ENCODE measurements at regions not wholly inside any gene's neighbourhood (a gene's known extent, or its start where the extent isn't known, plus 50 kb on each side); places are given as distances from the start of the nearest gene placed in this dataset.

DNA sequence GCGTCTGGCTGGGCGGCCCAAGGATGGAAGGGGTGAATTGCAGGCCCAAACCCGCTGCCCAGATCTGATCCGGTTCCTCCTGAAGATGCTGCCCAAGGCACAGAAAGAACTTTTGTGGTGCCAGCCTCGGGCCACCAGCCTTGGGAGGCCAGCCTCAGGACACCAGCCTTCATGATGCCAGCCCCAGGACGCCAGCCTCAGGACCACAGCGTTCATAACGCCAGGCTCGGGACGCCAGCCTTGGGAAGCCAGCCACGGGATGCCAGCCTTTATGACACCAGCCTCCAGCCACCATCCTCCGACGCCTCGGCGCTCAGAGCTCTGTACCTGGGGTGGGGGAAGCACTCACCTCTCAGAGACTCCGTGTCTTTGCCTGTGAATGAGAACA, 107.8 kb downstream of the ADRA2C start (continued):
- TF ChIP-seq, protein P1, sequence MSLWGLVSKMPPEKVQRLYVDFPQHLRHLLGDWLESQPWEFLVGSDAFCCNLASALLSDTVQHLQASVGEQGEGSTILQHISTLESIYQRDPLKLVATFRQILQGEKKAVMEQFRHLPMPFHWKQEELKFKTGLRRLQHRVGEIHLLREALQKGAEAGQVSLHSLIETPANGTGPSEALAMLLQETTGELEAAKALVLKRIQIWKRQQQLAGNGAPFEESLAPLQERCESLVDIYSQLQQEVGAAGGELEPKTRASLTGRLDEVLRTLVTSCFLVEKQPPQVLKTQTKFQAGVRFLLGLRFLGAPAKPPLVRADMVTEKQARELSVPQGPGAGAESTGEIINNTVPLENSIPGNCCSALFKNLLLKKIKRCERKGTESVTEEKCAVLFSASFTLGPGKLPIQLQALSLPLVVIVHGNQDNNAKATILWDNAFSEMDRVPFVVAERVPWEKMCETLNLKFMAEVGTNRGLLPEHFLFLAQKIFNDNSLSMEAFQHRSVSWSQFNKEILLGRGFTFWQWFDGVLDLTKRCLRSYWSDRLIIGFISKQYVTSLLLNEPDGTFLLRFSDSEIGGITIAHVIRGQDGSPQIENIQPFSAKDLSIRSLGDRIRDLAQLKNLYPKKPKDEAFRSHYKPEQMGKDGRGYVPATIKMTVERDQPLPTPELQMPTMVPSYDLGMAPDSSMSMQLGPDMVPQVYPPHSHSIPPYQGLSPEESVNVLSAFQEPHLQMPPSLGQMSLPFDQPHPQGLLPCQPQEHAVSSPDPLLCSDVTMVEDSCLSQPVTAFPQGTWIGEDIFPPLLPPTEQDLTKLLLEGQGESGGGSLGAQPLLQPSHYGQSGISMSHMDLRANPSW (CRISPR knock-in tag; IDR thresholded peaks at IDR 0.05), result no peak
- TF ChIP-seq NCOR1 (IDR thresholded peaks at IDR 0.05) (no peak), IFI16 (CRISPR knock-in tag; IDR thresholded peaks at IDR 0.05) (no peak), NELFE (IDR thresholded peaks at IDR 0.05; ENCODE audit: insufficient read depth, insufficient read length) (no peak), CBX1 (IDR thresholded peaks at IDR 0.05; ENCODE audit: low read depth) (no peak)

DNA sequence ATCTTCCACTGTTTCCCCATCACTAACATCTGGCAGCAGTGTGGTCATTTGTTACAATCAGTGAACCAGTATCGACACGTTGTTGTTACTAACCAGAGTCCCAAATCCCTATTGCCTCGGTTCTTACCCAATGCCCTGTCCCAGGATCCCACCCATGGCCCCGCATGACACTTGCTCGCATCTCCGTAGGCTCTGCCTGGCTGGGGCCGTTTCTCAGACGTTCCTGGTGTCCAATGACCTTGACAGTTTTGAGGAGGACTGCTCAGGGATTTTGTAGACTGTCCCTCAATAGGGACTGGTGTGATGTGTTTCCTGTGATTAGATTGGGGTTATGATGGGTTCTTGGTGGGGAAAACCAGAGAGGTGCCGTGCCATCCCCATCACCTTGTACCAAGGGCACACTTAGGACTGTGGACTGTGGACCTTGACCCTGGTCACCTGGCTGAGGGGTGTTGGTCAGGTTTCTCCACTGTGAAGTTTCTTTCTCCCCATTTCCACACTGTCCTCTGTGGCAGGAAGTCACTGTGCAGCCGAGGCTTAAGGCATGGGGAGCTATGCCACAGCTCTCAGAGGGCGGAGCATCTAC, 108.4 kb downstream of the ADRA2C start:
- ChIA-PET POLR2A (no interaction called here), CTCF (ENCODE audit: low intra/inter-chr PET ratio) (no interaction called here)
- Histone ChIP-seq H2AFZ (ENCODE audit: low read depth, low read length) (no peak overlapping the region), H3K27ac (ENCODE audit: extremely low read depth, low read depth, low read length) (no peak overlapping the region), H3K9me3 (replicated peaks; ENCODE audit: control insufficient read depth, insufficient read depth, low read depth, low read length) (no peaks in the 10 kb centered on the region), H3K79me2 (ENCODE audit: control insufficient read depth, insufficient read depth, low read length) (no peaks in the 10 kb centered on the region), H3K27me3 (ENCODE audit: control insufficient read depth in 2 of 2, insufficient read depth in 2 of 2, low read length in 2 of 2) (peaks cover 0 to 40% of the 10 kb centered on the region in 2 experiments; a peak in 3 of 5 replicates), H3K4me3 (no peak overlapping the region), H3K4me1 (replicated peaks in 1 of 2; ENCODE audit: control insufficient read depth in 2 of 2, insufficient read depth in 2 of 2, low read length in 2 of 2) (peaks cover 0 to 16% of the 10 kb centered on the region in 2 experiments; a peak in 2 of 5 replicates), H4K20me1 (replicated peaks; ENCODE audit: control insufficient read depth, insufficient read depth, low read length) (no peaks in the 10 kb centered on the region), H3K4me2 (ENCODE audit: insufficient read depth, low read length) (no peak overlapping the region), H3K9me1 (ENCODE audit: control insufficient read depth, insufficient read depth, low read length) (no peaks in the 10 kb centered on the region), H3K9ac (ENCODE audit: insufficient read depth in 1 of 2, low read depth in 2 of 2, low read length in 2 of 2) (no peak overlapping the region), H3K36me3 (ENCODE audit: control insufficient read depth, insufficient read depth, low read length) (no peaks in the 10 kb centered on the region)
- intact Hi-C loops (cut with micrococcal nuclease), result loop anchor here (5.0 kb wide), 1 partner anchor 127 kb away; no protein-coding TSS in a partner anchor
- in situ Hi-C loops (cut with MboI), result no loop called here
- FAIRE-seq (no peak), DNase-seq (ENCODE audit: extremely low read depth in 1 of 4, low spot score in 3 of 4) (no peak), ATAC-seq (no peak)
- BruUV-seq (replicated peaks), result no TSS peak
- WGBS (ENCODE audit: insufficient coverage, low coverage, missing lambda C conversion rate), result 1% methylated on average over 11 of the region's 11 CpGs
- TF ChIP-seq, protein P2, sequence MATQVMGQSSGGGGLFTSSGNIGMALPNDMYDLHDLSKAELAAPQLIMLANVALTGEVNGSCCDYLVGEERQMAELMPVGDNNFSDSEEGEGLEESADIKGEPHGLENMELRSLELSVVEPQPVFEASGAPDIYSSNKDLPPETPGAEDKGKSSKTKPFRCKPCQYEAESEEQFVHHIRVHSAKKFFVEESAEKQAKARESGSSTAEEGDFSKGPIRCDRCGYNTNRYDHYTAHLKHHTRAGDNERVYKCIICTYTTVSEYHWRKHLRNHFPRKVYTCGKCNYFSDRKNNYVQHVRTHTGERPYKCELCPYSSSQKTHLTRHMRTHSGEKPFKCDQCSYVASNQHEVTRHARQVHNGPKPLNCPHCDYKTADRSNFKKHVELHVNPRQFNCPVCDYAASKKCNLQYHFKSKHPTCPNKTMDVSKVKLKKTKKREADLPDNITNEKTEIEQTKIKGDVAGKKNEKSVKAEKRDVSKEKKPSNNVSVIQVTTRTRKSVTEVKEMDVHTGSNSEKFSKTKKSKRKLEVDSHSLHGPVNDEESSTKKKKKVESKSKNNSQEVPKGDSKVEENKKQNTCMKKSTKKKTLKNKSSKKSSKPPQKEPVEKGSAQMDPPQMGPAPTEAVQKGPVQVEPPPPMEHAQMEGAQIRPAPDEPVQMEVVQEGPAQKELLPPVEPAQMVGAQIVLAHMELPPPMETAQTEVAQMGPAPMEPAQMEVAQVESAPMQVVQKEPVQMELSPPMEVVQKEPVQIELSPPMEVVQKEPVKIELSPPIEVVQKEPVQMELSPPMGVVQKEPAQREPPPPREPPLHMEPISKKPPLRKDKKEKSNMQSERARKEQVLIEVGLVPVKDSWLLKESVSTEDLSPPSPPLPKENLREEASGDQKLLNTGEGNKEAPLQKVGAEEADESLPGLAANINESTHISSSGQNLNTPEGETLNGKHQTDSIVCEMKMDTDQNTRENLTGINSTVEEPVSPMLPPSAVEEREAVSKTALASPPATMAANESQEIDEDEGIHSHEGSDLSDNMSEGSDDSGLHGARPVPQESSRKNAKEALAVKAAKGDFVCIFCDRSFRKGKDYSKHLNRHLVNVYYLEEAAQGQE (IDR thresholded peaks at IDR 0.05; ENCODE audit: borderline replicate concordance), result no peak
- TF ChIP-seq, protein P2 (CRISPR knock-in tag; IDR thresholded peaks at IDR 0.05; ENCODE audit: low read depth), result no peak
- no peak for TF ChIP-seq ESRRB (CRISPR knock-in tag; IDR thresholded peaks at IDR 0.05; ENCODE audit: borderline replicate concordance)
- TF ChIP-seq SMARCA5 (IDR thresholded peaks at IDR 0.05), result no peak
- no peak for TF ChIP-seq ZFPM2 (CRISPR knock-in tag; IDR thresholded peaks at IDR 0.05)
- no peak for TF ChIP-seq CEBPG (CRISPR knock-in tag; IDR thresholded peaks at IDR 0.05)
- TF ChIP-seq CEBPG (tag; conservative IDR thresholded peaks at IDR 0.05 in 1 of 2, IDR thresholded peaks at IDR 0.05 in 1 of 2), result no peak

Data from K562 (cell line).